ENCODE measurements at regions not wholly inside any gene's neighbourhood (a gene's known extent, or its start where the extent isn't known, plus 50 kb on each side); places are given as distances from the start of the nearest gene placed in this dataset.

GRCh38 chr12:58074259-58074658 is 132.9 kb downstream of the ATP23 start:
- Histone ChIP-seq H3K9me3 (ENCODE audit: control insufficient read depth in 2 of 2, low read length in 2 of 2) (no peaks in the 10 kb centered on the region), H3K27me3 (ENCODE audit: control insufficient read depth, insufficient read depth, low read length) (peaks cover 3% of the 10 kb centered on the region), H3K4me3 (ENCODE audit: low read depth, low read length) (no peak overlapping the region), H3K36me3 (ENCODE audit: control insufficient read depth, insufficient read depth, low read length) (no peaks in the 10 kb centered on the region), H3K27ac (ENCODE audit: insufficient read depth, low read length, poor library complexity, severe bottlenecking) (no peak overlapping the region), H3K4me1 (ENCODE audit: control insufficient read depth, insufficient read depth, low read length, poor library complexity, severe bottlenecking) (no peaks in the 10 kb centered on the region)
- no peak for ATAC-seq (ENCODE audit: low read depth in 2 of 2)
- Mint-ChIP-seq H3K36me3 (no peaks in the 10 kb centered on the region), H3K4me1 (no peaks in the 10 kb centered on the region), H3K27me3 (peaks cover 13% of the 10 kb centered on the region), H3K27ac (no peak overlapping the region), H3K9me3 (peaks cover 0 to 4% (median 0%) of the 10 kb centered on the region in 7 donors), H3K4me3 (no peak overlapping the region)
- DNase-seq: no peak

GRCh38 chr12:58079806-58080205 is 138.4 kb downstream of the ATP23 start:
- Mint-ChIP-seq H3K4me3 (no peak overlapping the region), H3K27ac (no peak overlapping the region), H3K27me3 (peaks cover 10% of the 10 kb centered on the region), H3K4me1 (no peaks in the 10 kb centered on the region), H3K9me3 (no peaks in the 10 kb centered on the region), H3K36me3 (no peaks in the 10 kb centered on the region)
- H3K27ac ChIP-seq (ENCODE audit: insufficient read depth, low read length, poor library complexity, severe bottlenecking): no peak overlapping the region
- ATAC-seq (ENCODE audit: low read depth in 2 of 2) (no peak), DNase-seq (no peak)
- H3K4me1 ChIP-seq (ENCODE audit: control insufficient read depth, insufficient read depth, low read length, poor library complexity, severe bottlenecking): no peaks in the 10 kb centered on the region
- no peak overlapping the region for H3K4me3 ChIP-seq (ENCODE audit: low read depth, low read length)
- peaks cover 2% of the 10 kb centered on the region for H3K27me3 ChIP-seq (ENCODE audit: control insufficient read depth, insufficient read depth, low read length)
- no peaks in the 10 kb centered on the region for H3K9me3 ChIP-seq (ENCODE audit: control insufficient read depth in 2 of 2, low read length in 2 of 2)
- H3K36me3 ChIP-seq (ENCODE audit: control insufficient read depth, insufficient read depth, low read length): no peaks in the 10 kb centered on the region

GRCh38 chr12:58081488-58081887 is 140.1 kb downstream of the ATP23 start:
- H3K4me3 Mint-ChIP-seq: no peak overlapping the region
- peaks cover 0 to 1% (median 0%) of the 10 kb centered on the region in 7 donors for H3K9me3 Mint-ChIP-seq
- no peak for DNase-seq
- H3K4me1 Mint-ChIP-seq: no peaks in the 10 kb centered on the region
- Histone ChIP-seq H3K4me1 (ENCODE audit: control insufficient read depth, insufficient read depth, low read length, poor library complexity, severe bottlenecking) (no peaks in the 10 kb centered on the region), H3K4me3 (ENCODE audit: low read depth, low read length) (no peak overlapping the region), H3K27ac (ENCODE audit: insufficient read depth, low read length, poor library complexity, severe bottlenecking) (no peak overlapping the region), H3K9me3 (ENCODE audit: control insufficient read depth in 2 of 2, low read length in 2 of 2) (no peaks in the 10 kb centered on the region), H3K36me3 (ENCODE audit: control insufficient read depth, insufficient read depth, low read length) (no peaks in the 10 kb centered on the region), H3K27me3 (ENCODE audit: control insufficient read depth, insufficient read depth, low read length) (no peaks in the 10 kb centered on the region)
- no peak for ATAC-seq (ENCODE audit: low read depth in 2 of 2)
- H3K27me3 Mint-ChIP-seq: peaks cover 10% of the 10 kb centered on the region
- H3K27ac Mint-ChIP-seq: no peak overlapping the region
- no peaks in the 10 kb centered on the region for H3K36me3 Mint-ChIP-seq

- Mint-ChIP-seq H3K4me1 (no peaks in the 10 kb centered on the region), H3K36me3 (no peaks in the 10 kb centered on the region), H3K4me3 (no peak overlapping the region), H3K27me3 (peaks cover 9% of the 10 kb centered on the region), H3K27ac (no peak overlapping the region), H3K9me3 (peaks cover 0 to 1% (median 0%) of the 10 kb centered on the region in 7 donors)
- Histone ChIP-seq H3K27me3 (ENCODE audit: control insufficient read depth, insufficient read depth, low read length) (no peaks in the 10 kb centered on the region), H3K36me3 (ENCODE audit: control insufficient read depth, insufficient read depth, low read length) (no peaks in the 10 kb centered on the region), H3K27ac (ENCODE audit: insufficient read depth, low read length, poor library complexity, severe bottlenecking) (no peak overlapping the region), H3K9me3 (ENCODE audit: control insufficient read depth in 2 of 2, low read length in 2 of 2) (no peaks in the 10 kb centered on the region), H3K4me3 (ENCODE audit: low read depth, low read length) (no peak overlapping the region), H3K4me1 (ENCODE audit: control insufficient read depth, insufficient read depth, low read length, poor library complexity, severe bottlenecking) (no peaks in the 10 kb centered on the region)
- ATAC-seq (ENCODE audit: low read depth in 2 of 2) (no peak), DNase-seq (no peak)
Measured at GRCh38 chr12:58082996-58083395, 141.6 kb downstream of the ATP23 start.

- Mint-ChIP-seq H3K4me3 (no peak overlapping the region), H3K9me3 (peaks cover 0 to 2% (median 0%) of the 10 kb centered on the region in 7 donors), H3K27ac (no peak overlapping the region), H3K4me1 (no peaks in the 10 kb centered on the region), H3K27me3 (no peaks in the 10 kb centered on the region), H3K36me3 (no peaks in the 10 kb centered on the region)
- Histone ChIP-seq H3K4me1 (ENCODE audit: control insufficient read depth, insufficient read depth, low read length, poor library complexity, severe bottlenecking) (no peaks in the 10 kb centered on the region), H3K9me3 (ENCODE audit: control insufficient read depth in 2 of 2, low read length in 2 of 2) (no peaks in the 10 kb centered on the region), H3K27me3 (ENCODE audit: control insufficient read depth, insufficient read depth, low read length) (no peaks in the 10 kb centered on the region), H3K27ac (ENCODE audit: insufficient read depth, low read length, poor library complexity, severe bottlenecking) (no peak overlapping the region), H3K4me3 (ENCODE audit: low read depth, low read length) (no peak overlapping the region), H3K36me3 (ENCODE audit: control insufficient read depth, insufficient read depth, low read length) (no peaks in the 10 kb centered on the region)
- ATAC-seq (ENCODE audit: low read depth in 2 of 2) (no peak), DNase-seq (no peak)
Measured at GRCh38 chr12:58086006-58086405, 144.6 kb downstream of the ATP23 start.

- Mint-ChIP-seq H3K4me3 (no peak overlapping the region), H3K36me3 (no peaks in the 10 kb centered on the region), H3K27ac (no peak overlapping the region), H3K27me3 (peaks cover 2% of the 10 kb centered on the region), H3K9me3 (peaks cover 0 to 2% (median 0%) of the 10 kb centered on the region in 7 donors), H3K4me1 (no peaks in the 10 kb centered on the region)
- Histone ChIP-seq H3K27me3 (ENCODE audit: control insufficient read depth, insufficient read depth, low read length) (no peaks in the 10 kb centered on the region), H3K27ac (ENCODE audit: insufficient read depth, low read length, poor library complexity, severe bottlenecking) (no peak overlapping the region), H3K36me3 (ENCODE audit: control insufficient read depth, insufficient read depth, low read length) (no peaks in the 10 kb centered on the region), H3K4me1 (ENCODE audit: control insufficient read depth, insufficient read depth, low read length, poor library complexity, severe bottlenecking) (no peaks in the 10 kb centered on the region), H3K4me3 (ENCODE audit: low read depth, low read length) (no peak overlapping the region), H3K9me3 (ENCODE audit: control insufficient read depth in 2 of 2, low read length in 2 of 2) (no peaks in the 10 kb centered on the region)
- no peak for ATAC-seq (ENCODE audit: low read depth in 2 of 2)
- no peak for DNase-seq
Measured at GRCh38 chr12:58086930-58087329, 145.6 kb downstream of the ATP23 start.

GRCh38 chr12:58087423-58088127 is 146.2 kb downstream of the ATP23 start:
- no peak overlapping the region for H3K4me3 Mint-ChIP-seq
- Histone ChIP-seq H3K36me3 (ENCODE audit: control insufficient read depth, insufficient read depth, low read length) (no peaks in the 10 kb centered on the region), H3K4me3 (ENCODE audit: low read depth, low read length) (no peak overlapping the region), H3K27ac (ENCODE audit: insufficient read depth, low read length, poor library complexity, severe bottlenecking) (no peak overlapping the region), H3K4me1 (ENCODE audit: control insufficient read depth, insufficient read depth, low read length, poor library complexity, severe bottlenecking) (no peaks in the 10 kb centered on the region), H3K9me3 (ENCODE audit: control insufficient read depth in 2 of 2, low read length in 2 of 2) (no peaks in the 10 kb centered on the region), H3K27me3 (ENCODE audit: control insufficient read depth, insufficient read depth, low read length) (no peaks in the 10 kb centered on the region)
- H3K27me3 Mint-ChIP-seq: peaks cover 7% of the 10 kb centered on the region
- no peaks in the 10 kb centered on the region for H3K4me1 Mint-ChIP-seq
- no peak overlapping the region for H3K27ac Mint-ChIP-seq
- H3K36me3 Mint-ChIP-seq: no peaks in the 10 kb centered on the region
- H3K9me3 Mint-ChIP-seq: peaks cover 0 to 2% (median 0%) of the 10 kb centered on the region in 7 donors
- no peak for DNase-seq
- ATAC-seq (ENCODE audit: low read depth in 2 of 2): no peak

- Mint-ChIP-seq H3K27me3 (peaks cover 7% of the 10 kb centered on the region), H3K27ac (no peak overlapping the region), H3K9me3 (peaks cover 0 to 2% (median 0%) of the 10 kb centered on the region in 7 donors), H3K4me1 (peaks cover 0 to 2% (median 0%) of the 10 kb centered on the region in 4 donors), H3K4me3 (no peak overlapping the region), H3K36me3 (no peaks in the 10 kb centered on the region)
- no peak for ATAC-seq (ENCODE audit: low read depth in 2 of 2)
- Histone ChIP-seq H3K9me3 (ENCODE audit: control insufficient read depth in 2 of 2, low read length in 2 of 2) (no peaks in the 10 kb centered on the region), H3K36me3 (ENCODE audit: control insufficient read depth, insufficient read depth, low read length) (no peaks in the 10 kb centered on the region), H3K4me1 (ENCODE audit: control insufficient read depth, insufficient read depth, low read length, poor library complexity, severe bottlenecking) (no peaks in the 10 kb centered on the region), H3K4me3 (ENCODE audit: low read depth, low read length) (no peak overlapping the region), H3K27me3 (ENCODE audit: control insufficient read depth, insufficient read depth, low read length) (no peaks in the 10 kb centered on the region), H3K27ac (ENCODE audit: insufficient read depth, low read length, poor library complexity, severe bottlenecking) (no peak overlapping the region)
- DNase-seq: no peak
Measured at GRCh38 chr12:58089588-58089987, 148.2 kb downstream of the ATP23 start.

Measured in CD4-positive, CD25-positive, alpha-beta regulatory T cell (primary cell).